ENCODE measurements at regions not wholly inside any gene's neighbourhood (a gene's known extent, or its start where the extent isn't known, plus 50 kb on each side); places are given as distances from the start of the nearest gene placed in this dataset.
"Not testable (repeated sequence)": the region's sequence is repeated elsewhere in the genome, so short reads cannot be mapped to it uniquely, and the experiment has no call there.

DNA sequence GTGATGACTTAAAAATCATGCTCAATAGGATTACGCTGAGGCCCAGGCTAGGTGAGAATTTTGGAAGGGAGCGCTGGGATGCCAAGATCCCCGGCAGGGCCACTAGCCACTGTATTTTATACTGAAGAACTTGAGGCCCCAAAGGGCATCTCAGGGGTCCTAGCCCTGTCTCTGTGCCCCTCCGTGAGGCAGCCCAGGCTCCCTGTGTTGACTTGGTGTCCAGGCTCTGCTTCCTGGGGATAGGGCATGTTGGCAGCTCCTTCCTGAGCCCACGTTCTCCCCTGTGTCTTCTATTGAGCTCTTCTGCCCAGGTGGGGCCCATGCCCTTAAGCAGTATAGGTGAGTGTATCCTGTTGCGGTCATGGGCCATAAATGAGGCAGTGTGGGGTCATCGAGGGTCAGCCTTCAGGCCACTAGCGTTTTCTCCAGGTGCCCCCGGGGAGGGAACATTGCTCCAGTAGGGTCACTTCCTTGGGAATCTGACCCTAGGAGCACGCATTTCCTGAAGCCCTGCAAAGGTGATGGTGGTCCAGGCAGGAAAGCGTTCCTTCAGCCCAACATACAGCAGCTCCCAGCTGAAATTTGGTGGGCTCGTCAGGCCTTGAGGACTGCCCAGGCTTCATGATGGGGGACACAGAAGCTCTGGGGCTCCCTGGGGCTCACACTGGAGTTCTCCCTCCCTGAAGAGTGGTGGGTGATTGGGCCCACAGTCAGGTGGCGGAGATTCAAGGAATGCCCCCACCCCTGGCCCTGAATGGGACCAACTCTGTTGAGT lies 189.4 kb downstream of the UBE3A start:
- DNase-seq = no peak

DNA sequence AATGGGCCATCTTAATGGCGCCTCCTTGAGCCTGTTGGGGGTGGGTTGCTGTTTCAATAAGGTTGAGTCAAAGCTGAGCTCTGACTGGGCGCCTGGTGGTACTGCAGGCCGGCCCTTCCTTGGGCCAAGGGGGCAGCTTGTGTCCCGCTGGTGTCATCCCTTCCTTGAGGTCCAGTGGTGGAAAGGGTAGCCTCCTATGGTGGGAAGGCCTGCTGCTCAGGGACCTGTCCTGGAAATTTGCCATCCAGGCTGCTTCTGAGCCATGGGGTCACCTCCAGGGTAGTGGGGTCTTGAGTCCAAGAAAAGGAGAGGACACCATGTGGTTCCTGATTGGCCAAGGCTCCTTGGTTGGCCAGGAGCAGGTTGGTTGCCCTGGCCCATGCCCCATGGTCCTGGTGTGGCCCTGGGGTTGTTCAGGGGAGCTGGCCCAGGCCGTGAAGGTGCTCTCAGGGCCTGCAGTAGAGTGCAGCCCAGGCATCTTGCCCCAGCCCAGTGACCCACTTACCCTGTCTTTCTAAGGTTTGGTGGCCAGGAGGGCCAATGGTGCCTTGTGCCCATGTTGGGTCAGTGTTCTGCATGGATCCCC lies 188.7 kb downstream of the UBE3A start:
- no peak for DNase-seq

DNA sequence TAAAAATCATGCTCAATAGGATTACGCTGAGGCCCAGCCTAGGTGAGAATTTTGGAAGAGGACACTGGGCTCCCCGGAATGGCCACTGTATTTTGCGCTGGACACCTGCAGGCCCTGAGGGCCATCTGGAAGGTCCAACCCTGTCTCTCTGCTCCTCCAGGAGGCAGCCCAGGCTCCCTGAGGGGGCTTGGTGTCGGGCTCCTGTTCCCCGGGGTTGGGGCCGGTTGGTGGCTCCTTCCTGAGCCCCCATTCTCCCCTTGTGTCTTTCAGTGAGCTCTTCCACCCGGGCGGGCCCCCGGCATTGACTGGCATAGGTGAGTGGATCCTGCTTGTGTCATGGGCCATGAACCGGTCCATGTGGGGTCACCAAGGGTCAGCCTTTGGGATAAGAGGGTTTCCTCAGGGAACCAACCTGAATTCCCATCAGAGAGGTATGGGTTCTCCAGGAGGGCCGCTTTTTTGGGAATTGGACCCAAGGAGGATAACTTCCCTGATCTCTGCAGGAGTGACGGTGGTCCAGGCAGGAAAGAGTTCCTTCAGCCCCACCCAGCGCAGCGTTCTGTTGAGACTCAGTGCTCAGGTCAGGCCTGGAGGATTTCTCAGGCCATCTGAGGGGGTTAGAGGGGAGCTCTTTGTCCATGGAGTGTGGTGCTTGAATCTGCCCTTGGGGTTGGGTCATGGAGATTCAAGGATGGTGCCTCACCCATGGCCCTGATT lies 187.8 kb downstream of the UBE3A start:
- DNase-seq = no peak

DNA sequence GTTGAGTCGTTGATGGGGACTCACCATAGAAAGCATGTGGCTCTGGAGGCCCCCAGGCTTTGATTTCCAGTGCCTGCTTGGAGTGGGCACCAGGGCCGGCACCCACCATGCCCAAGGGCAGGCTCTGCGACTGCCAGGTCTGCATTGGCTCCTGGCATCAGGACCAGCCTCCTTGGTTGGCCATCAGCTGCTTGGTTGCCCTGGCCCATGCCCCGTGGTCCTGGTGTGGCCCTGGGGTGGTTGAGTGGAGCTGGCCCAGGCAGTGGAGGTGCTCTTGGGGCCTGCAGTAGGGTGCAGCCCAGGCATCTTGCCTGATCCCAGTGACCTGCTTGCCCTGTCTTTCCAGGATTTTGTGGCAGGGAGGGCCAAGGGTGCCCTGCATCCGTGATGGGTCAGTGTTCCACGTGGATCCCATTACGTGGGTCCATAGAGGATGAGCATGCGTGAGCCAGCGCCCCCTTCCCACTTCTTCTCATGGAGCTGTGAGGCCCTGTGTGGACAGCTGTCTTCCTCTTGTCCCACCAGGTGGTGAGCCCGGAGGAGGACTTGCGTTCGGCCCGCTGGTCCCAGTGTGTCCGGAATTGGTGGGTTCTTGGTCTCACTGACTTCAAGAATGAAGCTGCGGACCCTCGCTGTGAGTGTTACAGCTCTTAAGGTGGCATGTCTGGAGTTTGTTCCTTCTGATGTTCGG lies 187.0 kb downstream of the UBE3A start:
- DNase-seq = no peak

DNA sequence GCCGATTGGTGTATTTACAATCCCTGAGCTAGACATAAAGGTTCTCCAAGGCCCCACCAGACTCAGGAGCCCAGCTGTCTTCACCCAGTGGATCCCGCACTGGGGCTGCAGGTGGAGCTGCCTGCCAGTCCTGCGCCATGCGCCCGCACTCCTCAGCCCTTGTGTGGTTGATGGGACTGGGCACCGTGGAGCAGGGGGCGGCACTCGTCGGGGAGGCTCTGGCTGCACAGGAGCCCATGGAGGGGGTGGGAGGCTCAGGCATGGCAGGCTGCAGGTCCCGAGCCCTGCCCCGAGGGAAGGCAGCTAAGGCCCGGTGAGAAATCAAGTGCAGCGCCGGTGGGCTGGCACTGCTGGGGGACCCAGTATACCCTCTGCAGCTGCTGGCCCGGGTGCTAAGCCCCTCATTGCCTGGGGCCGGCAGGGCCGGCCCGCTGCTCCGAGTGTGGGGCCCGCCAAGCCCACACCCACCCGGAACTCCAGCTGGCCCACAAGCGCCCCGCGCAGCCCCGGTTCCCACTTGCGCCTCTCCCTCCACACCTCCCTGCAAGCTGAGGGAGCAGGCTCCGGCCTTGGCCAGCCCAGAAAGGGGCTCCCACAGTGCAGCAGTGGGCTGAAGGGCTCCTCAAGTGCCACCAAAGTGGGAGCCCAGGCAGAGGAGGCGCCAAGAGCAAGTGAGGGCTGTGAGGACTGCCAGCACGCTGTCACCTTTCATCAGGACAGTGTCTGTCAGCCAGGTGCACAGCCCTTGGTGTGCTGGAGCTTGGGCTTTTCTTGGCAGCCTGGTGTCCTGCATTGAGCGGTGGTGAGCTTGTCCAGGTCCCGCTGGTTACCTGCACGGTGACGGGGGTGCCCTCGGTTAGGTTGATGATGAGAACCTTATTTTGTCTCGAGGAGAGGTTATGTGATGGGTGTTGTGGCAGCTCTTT lies 185.5 kb downstream of the UBE3A start:
- not testable (repeated sequence) for DNase-seq

DNA sequence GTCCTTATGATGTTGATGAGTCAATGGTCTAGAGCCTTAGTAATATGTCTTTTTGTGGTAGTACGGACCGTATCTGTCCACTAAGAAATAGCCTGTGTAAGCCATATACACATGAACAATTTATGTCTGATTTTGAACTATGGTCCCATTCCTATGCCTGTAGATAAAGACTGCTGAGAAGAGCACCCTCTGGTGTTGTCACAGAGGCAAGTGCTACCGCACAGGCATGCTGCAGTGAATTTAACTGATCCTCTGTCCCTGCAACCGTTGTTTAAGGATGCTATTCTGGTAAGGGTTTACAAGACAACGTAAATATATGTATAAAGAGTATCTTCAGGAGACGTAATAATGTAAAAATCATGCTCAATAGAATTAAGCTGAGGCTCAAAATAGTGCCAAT lies 170.7 kb downstream of the UBE3A start:
- DNase-seq = no peak

Data from stimulated activated naive CD4-positive, alpha-beta T cell treated with Interleukin-2 at 50 U/mL for 16 hours (primary cell).